HepG2 (cell line): ENCODE measurements at regions not wholly inside any gene's neighbourhood (a gene's known extent, or its start where the extent isn't known, plus 50 kb on each side); places are given as distances from the start of the nearest gene placed in this dataset.

Source experiments
- AHDC1 ChIP-seq: sonication (generic); formaldehyde crosslinking; IDR thresholded peaks from 2 replicates; pipeline ENCODE4 v1.5.1; 2020; ENCODE audit warnings: mild to moderate bottlenecking, missing genetic modification reagents, borderline replicate concordance
- CEBPG ChIP-seq: IDR thresholded peaks from 2 replicates; pipeline ENCODE4 v1.6.1; 2016
- CTCF ChIP-seq: sonication (generic); formaldehyde crosslinking; IDR thresholded peaks from 2 replicates; pipeline ENCODE4 v1.5.0; 2020; ENCODE audit warnings: mild to moderate bottlenecking, missing genetic modification reagents, moderate library complexity
- EP300 ChIP-seq, 3 experiments: sonication (generic) in 1 of 3; formaldehyde crosslinking in 1 of 3; IDR thresholded peaks; 2 replicates each; pipeline versions ENCODE4 v1.5.1 to v1.6.1; 2011 to 2020; ENCODE audit warnings: low read depth in 2 of 3, low read length in 2 of 3, borderline replicate concordance in 1 of 3, improper control_type of control experiment in 1 of 3, mild to moderate bottlenecking in 1 of 3, missing genetic modification reagents in 1 of 3, moderate library complexity in 1 of 3
- FOXC1 ChIP-seq: sonication (generic); formaldehyde crosslinking; IDR thresholded peaks from 2 replicates; pipeline ENCODE4 v1.8.0; 2022; ENCODE audit warnings: mild to moderate bottlenecking, missing genetic modification reagents, borderline replicate concordance
- FOXK2 ChIP-seq: fragments of 450-650 bp; IDR thresholded peaks from 2 replicates; pipeline ENCODE4 v1.6.1; 2016
- GABPA ChIP-seq, 2 experiments: IDR thresholded peaks; 2 replicates each; pipeline ENCODE4 v1.6.1; 2011 to 2016; ENCODE audit warnings: low read depth in 2 of 2, low read length in 1 of 2, missing biosample characterization in 1 of 2, missing genetic modification characterization in 1 of 2
- GABPB1 ChIP-seq: IDR thresholded peaks from 2 replicates; pipeline ENCODE4 v1.6.1; 2016; ENCODE audit warnings: mild to moderate bottlenecking, missing genetic modification reagents, moderate library complexity, missing compliant biosample characterization
- KDM1A ChIP-seq: IDR thresholded peaks from 2 replicates; pipeline ENCODE4 v1.6.1; 2016; ENCODE audit warnings: missing compliant biosample characterization
- ZC3H13 ChIP-seq: sonication (generic); formaldehyde crosslinking; IDR thresholded peaks from 2 replicates; pipeline ENCODE4 v1.8.1; 2023; ENCODE audit warnings: mild to moderate bottlenecking, missing genetic modification reagents, moderate library complexity
- ZNF800 ChIP-seq: sonication (generic); formaldehyde crosslinking; IDR thresholded peaks from 2 replicates; pipeline ENCODE4 v1.4.0; 2020; ENCODE audit warnings: missing genetic modification reagents
- TF ChIP-seq, protein P1 (sequence below): sonication (generic); formaldehyde crosslinking; IDR thresholded peaks from 2 replicates; pipeline ENCODE4 v1.9.0; 2022; ENCODE audit warnings: missing genetic modification reagents, mild to moderate bottlenecking, borderline replicate concordance

DNA sequence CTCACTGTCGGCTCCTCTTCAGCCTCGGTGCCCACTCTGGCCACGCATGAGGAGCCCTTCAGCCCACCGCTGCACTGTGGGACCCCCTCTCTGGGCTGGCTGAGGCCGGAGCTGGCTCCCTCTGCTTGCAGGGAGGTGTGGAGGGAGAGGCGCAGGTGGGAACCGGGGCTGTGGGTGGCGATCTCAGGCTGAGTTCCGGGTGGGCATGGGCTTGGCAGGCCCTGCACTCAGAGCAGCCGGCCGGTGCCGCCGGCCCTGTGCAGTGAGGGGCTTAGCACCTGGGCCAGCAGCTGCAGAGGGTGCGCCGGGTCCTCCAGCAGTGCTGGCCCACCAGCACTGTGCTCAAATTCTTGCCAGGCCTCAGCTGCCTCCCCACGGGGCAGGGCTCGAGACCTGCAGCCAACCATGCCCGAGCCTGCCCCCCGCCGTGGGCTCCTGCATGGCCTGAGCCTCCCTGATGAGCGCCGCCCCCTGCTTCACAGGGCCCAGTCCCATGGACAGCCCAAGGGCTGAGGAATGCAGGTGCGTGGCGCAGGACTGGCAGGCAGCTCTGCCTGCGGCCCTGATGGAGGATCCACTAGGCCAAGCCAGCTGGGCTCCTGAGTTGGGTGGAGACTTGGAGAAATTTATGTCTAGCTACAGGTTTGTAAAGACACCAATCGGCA lies 899.1 kb downstream of the SI start:
- TF ChIP-seq ZNF800 (CRISPR knock-in tag) (no peak), AHDC1 (CRISPR knock-in tag) (no peak), EP300 (IDR thresholded peaks at IDR 0.05; ENCODE audit: low read depth in 2 of 2, low read length in 2 of 2) (no peak), EP300 (CRISPR knock-in tag; IDR thresholded peaks at IDR 0.05; ENCODE audit: borderline replicate concordance) (no peak), FOXK2 (no peak), GABPA (IDR thresholded peaks at IDR 0.05; ENCODE audit: low read depth, low read length) (no peak), GABPA (CRISPR knock-in tag; IDR thresholded peaks at IDR 0.05; ENCODE audit: low read depth) (no peak), FOXC1 (no peak), KDM1A (CRISPR knock-in tag) (no peak), GABPB1 (CRISPR knock-in tag) (no peak), CEBPG (CRISPR knock-in tag) (no peak), CTCF (CRISPR knock-in tag) (no peak), ZC3H13 (CRISPR knock-in tag) (no peak)
- TF ChIP-seq, protein P1, sequence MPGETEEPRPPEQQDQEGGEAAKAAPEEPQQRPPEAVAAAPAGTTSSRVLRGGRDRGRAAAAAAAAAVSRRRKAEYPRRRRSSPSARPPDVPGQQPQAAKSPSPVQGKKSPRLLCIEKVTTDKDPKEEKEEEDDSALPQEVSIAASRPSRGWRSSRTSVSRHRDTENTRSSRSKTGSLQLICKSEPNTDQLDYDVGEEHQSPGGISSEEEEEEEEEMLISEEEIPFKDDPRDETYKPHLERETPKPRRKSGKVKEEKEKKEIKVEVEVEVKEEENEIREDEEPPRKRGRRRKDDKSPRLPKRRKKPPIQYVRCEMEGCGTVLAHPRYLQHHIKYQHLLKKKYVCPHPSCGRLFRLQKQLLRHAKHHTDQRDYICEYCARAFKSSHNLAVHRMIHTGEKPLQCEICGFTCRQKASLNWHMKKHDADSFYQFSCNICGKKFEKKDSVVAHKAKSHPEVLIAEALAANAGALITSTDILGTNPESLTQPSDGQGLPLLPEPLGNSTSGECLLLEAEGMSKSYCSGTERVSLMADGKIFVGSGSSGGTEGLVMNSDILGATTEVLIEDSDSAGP (CRISPR knock-in tag), result no peak
